ENCODE measurements at regions not wholly inside any gene's neighbourhood (a gene's known extent, or its start where the extent isn't known, plus 50 kb on each side); places are given as distances from the start of the nearest gene placed in this dataset.
"Not testable (repeated sequence)": the region's sequence is repeated elsewhere in the genome, so short reads cannot be mapped to it uniquely, and the experiment has no call there.

DNA sequence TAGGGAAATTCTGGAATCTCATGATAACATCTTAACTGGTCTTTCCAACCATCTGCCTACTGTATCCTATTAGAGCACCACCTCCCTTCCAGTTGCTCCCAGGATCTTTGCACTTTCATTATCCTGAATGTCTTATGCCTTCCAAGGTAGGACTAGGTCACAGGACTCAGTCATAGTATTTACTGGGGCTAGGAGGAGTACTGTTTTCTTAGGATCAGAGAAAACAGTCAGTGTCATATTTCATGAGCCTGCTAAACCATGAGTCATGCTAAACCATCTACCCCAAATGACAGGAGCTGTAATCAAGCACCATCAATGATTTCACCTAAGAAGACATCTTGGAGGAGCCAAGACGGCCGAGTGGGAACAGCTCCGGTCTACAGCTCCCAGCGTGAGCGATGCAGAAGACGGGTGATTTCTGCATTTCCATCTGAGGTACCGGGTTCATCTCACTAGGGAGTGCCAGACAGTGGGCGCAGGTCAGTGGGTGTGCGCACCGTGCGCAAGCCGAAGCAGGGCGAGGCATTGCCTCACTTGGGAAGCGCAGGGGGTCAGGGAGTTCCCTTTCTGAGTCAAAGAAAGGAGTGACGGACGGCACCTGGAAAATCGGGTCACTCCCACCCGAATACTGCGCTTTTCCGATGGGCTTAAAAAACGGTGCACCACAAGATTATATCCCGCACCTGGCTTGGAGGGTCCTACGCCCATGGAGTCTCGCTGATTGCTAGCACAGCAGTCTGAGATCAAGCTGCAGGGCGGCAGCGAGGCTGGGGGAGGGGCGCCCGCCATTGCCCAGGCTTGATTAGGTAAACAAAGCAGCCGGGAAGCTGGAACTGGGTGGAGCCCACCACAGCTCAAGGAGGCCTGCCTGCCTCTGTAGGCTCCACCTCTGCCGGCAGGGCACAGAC lies 1439.2 kb upstream of the ACVR2A start:
- DNase-seq (ENCODE audit: low spot score), result not testable (repeated sequence)

DNA sequence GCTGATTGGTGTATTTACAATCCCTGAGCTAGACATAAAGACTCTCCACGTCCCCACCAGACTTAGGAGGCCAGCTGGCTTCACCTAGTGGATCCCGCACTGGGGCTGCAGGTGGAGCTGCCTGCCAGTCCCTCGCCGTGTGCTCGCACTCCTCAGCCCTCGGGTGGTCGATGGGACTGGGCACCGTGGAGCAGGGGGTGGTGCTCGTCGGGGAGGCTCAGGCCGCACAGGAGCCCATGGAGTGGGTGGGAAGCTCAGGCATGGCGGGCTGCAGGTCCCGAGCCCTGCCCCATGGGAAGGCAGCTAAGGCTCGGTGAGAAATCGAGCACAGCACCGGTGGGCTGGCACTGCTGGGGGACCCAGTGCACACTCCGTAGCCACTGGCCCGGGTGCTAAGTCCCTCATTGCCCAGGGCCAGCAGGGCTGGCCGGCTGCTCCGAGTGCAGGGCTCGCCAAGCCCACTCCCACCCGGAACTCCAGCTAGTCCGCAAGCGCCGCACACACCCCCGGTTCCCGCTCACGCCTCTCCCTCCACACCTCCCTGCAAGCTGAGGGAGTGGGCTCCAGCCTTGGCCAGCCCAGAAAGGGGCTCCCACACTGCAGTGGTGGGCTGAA lies 1441.2 kb upstream of the ACVR2A start:
- not testable (repeated sequence) for DNase-seq (ENCODE audit: low spot score)

DNA sequence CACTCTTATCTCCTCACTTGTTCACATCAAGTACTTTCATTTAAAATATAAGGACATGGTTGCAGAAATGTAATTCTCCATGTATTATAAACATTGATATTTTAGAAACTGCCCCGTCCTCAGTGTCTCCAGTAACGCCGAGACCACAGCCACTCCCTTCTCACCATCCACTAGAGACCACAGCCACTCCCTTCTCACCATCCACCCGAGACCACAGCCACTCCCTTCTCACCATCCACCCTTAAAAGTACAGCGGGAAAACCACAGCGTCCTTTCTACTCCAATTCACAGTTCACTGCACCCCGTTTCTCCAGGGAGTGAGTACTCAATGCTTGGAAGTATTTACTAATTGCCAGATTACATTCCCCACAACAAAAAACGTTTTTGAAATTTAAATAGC lies 1452.2 kb upstream of the ACVR2A start:
- no peak for DNase-seq (ENCODE audit: low spot score)

GRCh38 chr2:146392186-146392585 lies 1452.6 kb upstream of the ACVR2A start:
- DNase-seq (ENCODE audit: low spot score), result no peak

DNA sequence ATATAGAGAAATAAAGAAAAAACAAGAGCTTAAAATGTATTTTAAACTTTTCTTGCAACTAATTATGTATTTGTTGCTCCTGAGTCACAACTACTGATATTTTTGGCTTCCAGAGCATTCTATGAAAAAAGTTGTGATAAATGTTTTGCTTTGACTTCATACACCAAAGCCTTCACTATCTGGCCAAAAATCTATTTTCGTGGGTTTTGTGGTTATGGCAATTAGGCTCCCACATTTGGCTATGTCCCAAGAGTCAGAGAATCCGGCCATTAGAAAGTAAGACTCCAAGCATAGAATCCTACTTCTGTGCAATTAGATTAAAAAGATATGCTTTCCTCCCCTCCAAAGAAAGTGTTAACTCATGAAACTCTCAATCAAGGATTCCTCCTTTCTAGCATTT lies 1456.1 kb upstream of the ACVR2A start:
- no peak for DNase-seq (ENCODE audit: low spot score)

DNA sequence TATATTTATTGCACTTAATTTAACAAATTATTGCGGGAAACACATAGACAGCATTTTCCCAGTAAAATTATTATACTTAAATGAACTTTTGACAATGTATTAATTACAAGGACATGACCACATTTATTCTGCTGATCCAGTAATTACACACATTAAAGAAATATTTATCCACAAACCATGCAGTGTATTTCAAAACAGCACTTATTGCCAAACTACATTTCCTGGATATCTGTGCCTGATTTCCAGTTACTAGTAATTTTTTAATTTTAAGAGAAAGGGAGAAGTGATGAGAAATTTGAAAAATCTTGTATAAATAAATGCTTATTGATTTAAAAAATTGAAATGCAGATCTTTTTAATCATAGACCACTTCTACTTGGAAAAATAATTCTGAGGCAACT lies 1458.7 kb upstream of the ACVR2A start:
- DNase-seq (ENCODE audit: low spot score), result no peak

DNA sequence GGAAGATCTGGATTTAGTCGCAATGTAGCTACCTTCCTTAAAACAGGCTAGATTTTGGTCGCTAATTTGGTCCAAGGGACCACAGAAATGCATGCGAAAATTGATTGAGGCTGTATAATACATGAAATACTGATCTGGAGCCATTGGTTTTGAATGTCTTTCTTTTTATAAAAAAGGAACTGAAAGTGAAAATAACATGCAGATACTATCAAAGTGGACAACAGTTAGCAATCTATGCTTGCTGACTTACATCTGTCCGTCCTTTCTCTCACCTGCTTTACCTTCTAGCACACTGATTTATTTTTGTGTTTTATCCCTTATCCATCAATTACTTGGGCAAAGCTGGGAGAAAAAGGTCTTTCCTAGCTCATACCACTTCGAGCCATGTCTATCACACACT lies 1459.8 kb upstream of the ACVR2A start:
- no peak for DNase-seq (ENCODE audit: low spot score)

DNA sequence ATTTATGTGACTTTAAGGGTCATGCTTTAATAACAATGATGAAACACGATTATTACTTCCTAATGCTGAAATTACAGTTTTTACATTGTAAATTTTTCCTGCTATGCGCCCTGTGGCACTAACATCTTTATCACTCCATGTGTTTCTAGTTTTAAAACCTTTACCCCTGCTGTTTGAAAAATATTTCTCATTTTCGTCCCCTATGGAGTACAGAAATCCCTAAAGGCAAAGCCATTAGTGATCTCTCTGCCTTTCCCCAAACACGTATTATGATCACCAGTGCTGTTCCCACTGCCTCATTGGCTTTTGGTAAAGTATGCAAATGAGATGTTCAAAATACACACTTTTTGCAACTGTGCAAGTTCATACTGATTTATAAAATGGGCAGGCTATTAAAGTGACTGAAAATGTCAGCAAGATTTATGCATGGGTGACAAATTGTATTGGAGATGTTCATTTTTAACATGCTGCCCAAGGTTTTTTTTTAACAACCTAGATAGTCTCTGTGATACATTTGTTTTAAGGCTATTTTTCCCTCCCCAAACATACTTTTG lies 1468.2 kb upstream of the ACVR2A start:
- DNase-seq (ENCODE audit: low spot score), result no peak

DNA sequence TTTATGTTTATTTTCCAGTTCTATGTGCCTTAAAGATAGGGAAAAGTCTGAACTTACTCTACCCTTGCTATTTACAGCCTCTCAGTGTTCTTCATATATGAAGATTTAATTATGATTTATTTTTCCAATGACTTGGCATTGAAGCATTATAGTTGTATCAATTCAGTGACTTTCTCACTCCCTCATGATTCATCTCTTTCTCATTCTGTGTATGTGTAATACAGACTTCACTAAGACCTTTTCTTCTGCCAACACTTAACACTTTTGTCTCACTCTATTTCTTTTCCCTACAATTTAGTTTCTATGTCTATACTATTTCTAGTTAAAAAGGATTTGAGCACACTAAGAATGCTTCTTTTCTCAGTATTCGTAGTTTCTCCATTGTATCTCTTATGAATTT lies 1470.3 kb upstream of the ACVR2A start:
- DNase-seq (ENCODE audit: low spot score), result no peak

GRCh38 chr2:146371364-146371763 lies 1473.5 kb upstream of the ACVR2A start:
- not testable (repeated sequence) for DNase-seq (ENCODE audit: low spot score)

GRCh38 chr2:146370826-146371225 lies 1474.0 kb upstream of the ACVR2A start:
- no peak for DNase-seq (ENCODE audit: low spot score)

DNA sequence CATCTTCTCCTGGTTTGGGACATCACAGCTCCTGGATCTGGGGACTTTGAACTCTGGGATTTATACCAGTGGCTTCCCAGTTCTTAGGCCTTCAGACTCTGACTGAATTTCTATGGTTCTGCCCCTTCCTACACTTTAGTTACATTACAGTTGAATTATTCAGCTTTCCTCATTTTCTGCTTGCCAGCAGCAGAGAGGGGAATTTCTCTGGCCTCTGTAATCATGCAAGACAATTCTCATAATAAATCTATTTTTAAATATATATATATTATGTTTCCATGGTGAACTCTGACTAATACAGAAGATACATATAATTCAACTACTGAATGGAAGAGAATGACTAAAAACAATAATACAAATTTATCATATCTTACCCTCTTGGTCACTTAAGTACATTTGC lies 1478.6 kb upstream of the ACVR2A start:
- no peak for DNase-seq (ENCODE audit: low spot score)

- no peak for DNase-seq (ENCODE audit: low spot score)
Observed at GRCh38 chr2:146365041-146365440, 1479.8 kb upstream of the ACVR2A start.

DNA sequence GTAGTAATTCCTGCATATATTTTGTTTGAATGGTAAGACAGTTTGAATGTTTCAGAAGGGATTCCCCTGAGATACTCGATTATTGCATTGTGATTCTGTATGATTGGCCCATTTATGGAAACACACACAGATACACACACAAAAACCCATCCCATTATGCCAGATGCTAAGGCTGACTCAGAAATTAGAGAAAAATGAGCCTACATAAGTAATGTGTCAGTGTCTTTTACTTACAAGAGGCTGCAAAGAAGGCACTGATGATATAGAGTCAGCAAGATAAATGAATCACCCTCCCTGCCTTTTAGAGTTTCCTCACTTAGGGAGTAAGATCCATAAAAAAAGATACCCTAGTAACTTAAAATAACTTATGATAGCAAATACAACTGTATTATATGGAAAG lies 1481.1 kb upstream of the ACVR2A start:
- DNase-seq (ENCODE audit: low spot score), result no peak

- no peak for DNase-seq (ENCODE audit: low spot score)
Observed at GRCh38 chr2:146351689-146352088, 1493.1 kb upstream of the ACVR2A start.

GRCh38 chr2:146349334-146349733 lies 1495.5 kb upstream of the ACVR2A start:
- DNase-seq (ENCODE audit: low spot score), result no peak

GRCh38 chr2:146324951-146325350 lies 1519.9 kb upstream of the ACVR2A start:
- no peak for DNase-seq (ENCODE audit: low spot score)

GRCh38 chr2:146323564-146323963 lies 1521.3 kb upstream of the ACVR2A start:
- DNase-seq (ENCODE audit: low spot score), result no peak

DNA sequence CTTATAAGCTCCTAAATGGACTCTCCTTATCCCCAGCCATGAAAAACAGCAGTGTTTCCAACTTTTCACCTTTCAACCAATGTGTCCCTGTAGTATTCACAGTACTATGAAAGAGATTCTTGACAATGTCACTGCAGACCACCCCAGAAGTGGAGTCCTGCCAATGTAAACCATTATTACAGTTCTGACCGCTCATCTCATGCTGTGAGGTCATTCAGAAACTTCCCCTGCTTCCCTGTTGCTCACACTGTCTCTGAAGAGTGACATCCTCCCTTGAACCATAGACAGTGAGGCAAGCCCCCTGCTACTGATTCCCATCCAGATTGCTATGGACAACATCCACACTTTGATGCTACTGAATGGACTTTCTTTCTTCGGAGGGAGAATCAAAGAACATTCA lies 1523.7 kb upstream of the ACVR2A start:
- DNase-seq (ENCODE audit: low spot score), result no peak

- DNase-seq (ENCODE audit: low spot score), result no peak
Observed at GRCh38 chr2:146317959-146318358, 1526.9 kb upstream of the ACVR2A start.

GRCh38 chr2:146312899-146313298 lies 1531.9 kb upstream of the ACVR2A start:
- DNase-seq (ENCODE audit: low spot score), result no peak

GRCh38 chr2:146305164-146305563 lies 1539.7 kb upstream of the ACVR2A start:
- no peak for DNase-seq (ENCODE audit: low spot score)

DNA sequence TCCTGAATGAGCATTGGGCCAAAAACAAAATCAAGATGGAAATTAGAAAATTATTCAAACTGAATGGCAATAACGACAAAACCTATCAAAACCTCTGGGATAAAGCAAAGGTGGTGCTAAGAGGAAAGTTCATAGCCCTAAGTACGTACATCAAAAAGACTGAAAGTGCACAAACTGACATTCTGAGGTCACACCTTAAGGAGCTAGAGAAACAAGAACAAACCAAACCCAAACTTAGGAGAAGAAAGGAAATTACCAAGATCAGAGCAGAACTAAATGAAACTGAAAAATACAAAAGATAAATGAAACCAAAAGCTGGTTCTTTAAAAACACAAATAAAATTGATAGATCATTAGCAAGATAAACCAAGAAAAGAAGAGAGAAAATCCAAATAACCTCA lies 1543.5 kb upstream of the ACVR2A start:
- DNase-seq (ENCODE audit: low spot score), result no peak
